ENCODE measurements at regions not wholly inside any gene's neighbourhood (a gene's known extent, or its start where the extent isn't known, plus 50 kb on each side); places are given as distances from the start of the nearest gene placed in this dataset.

- Histone ChIP-seq H3K27ac (ENCODE audit: low read depth, low read length) (no peak overlapping the region), H3F3A (ENCODE audit: insufficient read depth) (no peaks in the 10 kb centered on the region), H3K27me3 (ENCODE audit: low read length) (no peaks in the 10 kb centered on the region), H3K4me3 (ENCODE audit: insufficient read depth, low read length, poor library complexity, severe bottlenecking) (no peak overlapping the region), H4K20me1 (ENCODE audit: low read depth, low read length) (no peaks in the 10 kb centered on the region), H3K79me2 (ENCODE audit: insufficient read depth, low read length) (no peaks in the 10 kb centered on the region), H3K9ac (ENCODE audit: low read length) (no peak overlapping the region), H3K4me2 (ENCODE audit: low read depth, low read length, poor library complexity, severe bottlenecking) (no peak overlapping the region), H2AFZ (ENCODE audit: low read depth, low read length, severe bottlenecking) (no peak overlapping the region), H3K9me2 (replicated peaks; ENCODE audit: insufficient read depth, low read length) (no peaks in the 10 kb centered on the region), H3K36me3 (ENCODE audit: low read length) (no peaks in the 10 kb centered on the region), H3K9me3 (ENCODE audit: insufficient read depth, low read length) (no peaks in the 10 kb centered on the region)
- no peak for TF ChIP-seq EZH2phosphoT487 (conservative IDR thresholded peaks at IDR 0.05; ENCODE audit: low read length)
- no peak for TF ChIP-seq CTCF (IDR thresholded peaks at IDR 0.05; ENCODE audit: insufficient read depth, low read length, poor library complexity, severe bottlenecking)
These were observed 384.3 kb downstream of the LRRIQ3 start for GRCh38 chr1:73813716-73814115.

GRCh38 chr1:73813236-73813635 lies 384.7 kb downstream of the LRRIQ3 start:
- Histone ChIP-seq H3K36me3 (ENCODE audit: low read length) (no peaks in the 10 kb centered on the region), H3K4me2 (ENCODE audit: low read depth, low read length, poor library complexity, severe bottlenecking) (no peak overlapping the region), H3K9ac (ENCODE audit: low read length) (no peak overlapping the region), H3K79me2 (ENCODE audit: insufficient read depth, low read length) (no peaks in the 10 kb centered on the region), H3F3A (ENCODE audit: insufficient read depth) (no peaks in the 10 kb centered on the region), H4K20me1 (ENCODE audit: low read depth, low read length) (no peaks in the 10 kb centered on the region), H3K4me3 (ENCODE audit: insufficient read depth, low read length, poor library complexity, severe bottlenecking) (no peak overlapping the region), H3K9me3 (ENCODE audit: insufficient read depth, low read length) (no peaks in the 10 kb centered on the region), H2AFZ (ENCODE audit: low read depth, low read length, severe bottlenecking) (no peak overlapping the region), H3K27me3 (ENCODE audit: low read length) (no peaks in the 10 kb centered on the region), H3K27ac (ENCODE audit: low read depth, low read length) (no peak overlapping the region), H3K9me2 (replicated peaks; ENCODE audit: insufficient read depth, low read length) (no peaks in the 10 kb centered on the region)
- TF ChIP-seq EZH2phosphoT487 (conservative IDR thresholded peaks at IDR 0.05; ENCODE audit: low read length): no peak

- no peaks in the 10 kb centered on the region for H3K9me2 ChIP-seq (replicated peaks; ENCODE audit: insufficient read depth, low read length)
- no peaks in the 10 kb centered on the region for H3K9me3 ChIP-seq (ENCODE audit: insufficient read depth, low read length)
- TF ChIP-seq EZH2phosphoT487 (conservative IDR thresholded peaks at IDR 0.05; ENCODE audit: low read length): no peak
- no peak for TF ChIP-seq CTCF (IDR thresholded peaks at IDR 0.05; ENCODE audit: insufficient read depth, low read length, poor library complexity, severe bottlenecking)
- H3K4me2 ChIP-seq (ENCODE audit: low read depth, low read length, poor library complexity, severe bottlenecking): no peak overlapping the region
- H3K79me2 ChIP-seq (ENCODE audit: insufficient read depth, low read length): no peaks in the 10 kb centered on the region
- H3K9ac ChIP-seq (ENCODE audit: low read length): no peak overlapping the region
- no peaks in the 10 kb centered on the region for H3K27me3 ChIP-seq (ENCODE audit: low read length)
- no peak overlapping the region for H2AFZ ChIP-seq (ENCODE audit: low read depth, low read length, severe bottlenecking)
- no peaks in the 10 kb centered on the region for H4K20me1 ChIP-seq (ENCODE audit: low read depth, low read length)
- H3K27ac ChIP-seq (ENCODE audit: low read depth, low read length): no peak overlapping the region
- no peak overlapping the region for H3K4me3 ChIP-seq (ENCODE audit: insufficient read depth, low read length, poor library complexity, severe bottlenecking)
- H3F3A ChIP-seq (ENCODE audit: insufficient read depth): no peaks in the 10 kb centered on the region
- no peaks in the 10 kb centered on the region for H3K36me3 ChIP-seq (ENCODE audit: low read length)
These were observed 386.2 kb downstream of the LRRIQ3 start for GRCh38 chr1:73811798-73812197.

GRCh38 chr1:73804935-73805334 lies 393.0 kb downstream of the LRRIQ3 start:
- Histone ChIP-seq H3K4me2 (ENCODE audit: low read depth, low read length, poor library complexity, severe bottlenecking) (no peak overlapping the region), H4K20me1 (ENCODE audit: low read depth, low read length) (no peaks in the 10 kb centered on the region), H3K36me3 (ENCODE audit: low read length) (no peaks in the 10 kb centered on the region), H3K4me3 (ENCODE audit: insufficient read depth, low read length, poor library complexity, severe bottlenecking) (no peak overlapping the region), H3F3A (ENCODE audit: insufficient read depth) (no peaks in the 10 kb centered on the region), H2AFZ (ENCODE audit: low read depth, low read length, severe bottlenecking) (no peak overlapping the region), H3K9ac (ENCODE audit: low read length) (no peak overlapping the region), H3K27ac (ENCODE audit: low read depth, low read length) (no peak overlapping the region), H3K79me2 (ENCODE audit: insufficient read depth, low read length) (no peaks in the 10 kb centered on the region), H3K9me3 (ENCODE audit: insufficient read depth, low read length) (no peaks in the 10 kb centered on the region), H3K27me3 (ENCODE audit: low read length) (no peaks in the 10 kb centered on the region), H3K9me2 (replicated peaks; ENCODE audit: insufficient read depth, low read length) (no peaks in the 10 kb centered on the region)
- TF ChIP-seq EZH2phosphoT487 (conservative IDR thresholded peaks at IDR 0.05; ENCODE audit: low read length): no peak
- no peak for TF ChIP-seq CTCF (IDR thresholded peaks at IDR 0.05; ENCODE audit: insufficient read depth, low read length, poor library complexity, severe bottlenecking)
